NB4 (cell line): ENCODE measurements at regions not wholly inside any gene's neighbourhood (a gene's known extent, or its start where the extent isn't known, plus 50 kb on each side); places are given as distances from the start of the nearest gene placed in this dataset.

Source experiments
- POLR2A ChIP-seq: IDR thresholded peaks from 2 replicates; pipeline ENCODE4 v1.6.1; 2011; ENCODE audit warnings: mild to moderate bottlenecking; ENCODE audit not compliant: insufficient read length; ENCODE audit errors: extremely low read depth
- TF ChIP-seq, protein P1 (sequence below): IDR thresholded peaks from one replicate; pipeline ENCODE4 v1.5.1; 2012; ENCODE audit warnings: low read depth, low read length

GRCh38 chrX:13120017-13120416 is 75.6 kb upstream of the FAM9C start:
- TF ChIP-seq POLR2A = no peak
- TF ChIP-seq, protein P1, sequence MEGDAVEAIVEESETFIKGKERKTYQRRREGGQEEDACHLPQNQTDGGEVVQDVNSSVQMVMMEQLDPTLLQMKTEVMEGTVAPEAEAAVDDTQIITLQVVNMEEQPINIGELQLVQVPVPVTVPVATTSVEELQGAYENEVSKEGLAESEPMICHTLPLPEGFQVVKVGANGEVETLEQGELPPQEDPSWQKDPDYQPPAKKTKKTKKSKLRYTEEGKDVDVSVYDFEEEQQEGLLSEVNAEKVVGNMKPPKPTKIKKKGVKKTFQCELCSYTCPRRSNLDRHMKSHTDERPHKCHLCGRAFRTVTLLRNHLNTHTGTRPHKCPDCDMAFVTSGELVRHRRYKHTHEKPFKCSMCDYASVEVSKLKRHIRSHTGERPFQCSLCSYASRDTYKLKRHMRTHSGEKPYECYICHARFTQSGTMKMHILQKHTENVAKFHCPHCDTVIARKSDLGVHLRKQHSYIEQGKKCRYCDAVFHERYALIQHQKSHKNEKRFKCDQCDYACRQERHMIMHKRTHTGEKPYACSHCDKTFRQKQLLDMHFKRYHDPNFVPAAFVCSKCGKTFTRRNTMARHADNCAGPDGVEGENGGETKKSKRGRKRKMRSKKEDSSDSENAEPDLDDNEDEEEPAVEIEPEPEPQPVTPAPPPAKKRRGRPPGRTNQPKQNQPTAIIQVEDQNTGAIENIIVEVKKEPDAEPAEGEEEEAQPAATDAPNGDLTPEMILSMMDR = no peak
